ENCODE measurements at regions not wholly inside any gene's neighbourhood (a gene's known extent, or its start where the extent isn't known, plus 50 kb on each side); places are given as distances from the start of the nearest gene placed in this dataset.

DNA sequence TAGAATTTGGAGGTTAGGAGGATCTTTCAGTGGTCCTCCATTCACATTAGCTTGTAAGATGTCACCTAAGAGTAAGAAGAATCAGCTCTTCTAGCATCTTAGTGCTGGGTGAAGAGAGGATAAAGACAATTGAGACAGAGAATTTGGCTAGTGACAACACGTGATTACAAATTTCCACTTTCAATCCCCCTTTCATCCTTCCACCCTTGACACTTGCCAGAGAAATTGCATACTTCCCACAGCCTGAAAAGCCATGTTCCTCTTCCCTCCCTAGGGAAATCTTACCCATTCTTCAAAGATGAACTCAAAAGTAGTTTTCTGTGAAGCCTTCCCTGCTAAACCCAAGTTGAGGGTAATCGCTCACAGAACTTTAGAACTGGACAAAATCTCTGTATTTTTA, 282.6 kb upstream of the PTGER4 start:
- TF ChIP-seq, protein P1, sequence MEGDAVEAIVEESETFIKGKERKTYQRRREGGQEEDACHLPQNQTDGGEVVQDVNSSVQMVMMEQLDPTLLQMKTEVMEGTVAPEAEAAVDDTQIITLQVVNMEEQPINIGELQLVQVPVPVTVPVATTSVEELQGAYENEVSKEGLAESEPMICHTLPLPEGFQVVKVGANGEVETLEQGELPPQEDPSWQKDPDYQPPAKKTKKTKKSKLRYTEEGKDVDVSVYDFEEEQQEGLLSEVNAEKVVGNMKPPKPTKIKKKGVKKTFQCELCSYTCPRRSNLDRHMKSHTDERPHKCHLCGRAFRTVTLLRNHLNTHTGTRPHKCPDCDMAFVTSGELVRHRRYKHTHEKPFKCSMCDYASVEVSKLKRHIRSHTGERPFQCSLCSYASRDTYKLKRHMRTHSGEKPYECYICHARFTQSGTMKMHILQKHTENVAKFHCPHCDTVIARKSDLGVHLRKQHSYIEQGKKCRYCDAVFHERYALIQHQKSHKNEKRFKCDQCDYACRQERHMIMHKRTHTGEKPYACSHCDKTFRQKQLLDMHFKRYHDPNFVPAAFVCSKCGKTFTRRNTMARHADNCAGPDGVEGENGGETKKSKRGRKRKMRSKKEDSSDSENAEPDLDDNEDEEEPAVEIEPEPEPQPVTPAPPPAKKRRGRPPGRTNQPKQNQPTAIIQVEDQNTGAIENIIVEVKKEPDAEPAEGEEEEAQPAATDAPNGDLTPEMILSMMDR (IDR thresholded peaks at IDR 0.05): no peak
- Histone ChIP-seq H3K4me1 (no peaks in the 10 kb centered on the region), H3K36me3 (no peaks in the 10 kb centered on the region), H3K9me3 (no peaks in the 10 kb centered on the region), H3K27ac (no peak overlapping the region), H3K27me3 (no peaks in the 10 kb centered on the region), H3K4me3 (no peak overlapping the region)
- no peak for DNase-seq (ENCODE audit: low spot score)

DNA sequence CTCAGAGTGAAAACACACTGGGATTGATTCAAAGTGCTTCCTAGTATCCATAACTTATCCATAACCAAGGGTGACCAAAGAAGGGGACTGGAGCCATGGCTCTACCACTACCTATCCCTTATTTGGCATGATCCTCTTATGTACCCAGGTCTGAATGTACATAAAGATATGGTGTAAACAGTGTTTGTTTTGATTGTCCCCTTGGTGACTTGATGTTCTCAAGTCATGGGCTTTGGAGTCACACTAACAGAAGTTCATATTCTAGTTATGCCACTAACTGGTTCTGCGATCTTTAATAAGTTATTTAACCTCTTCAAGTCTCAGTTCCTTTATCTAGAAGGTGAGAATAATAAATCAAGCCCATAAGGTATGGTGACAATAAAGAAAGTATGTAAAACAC, 283.4 kb upstream of the PTGER4 start:
- Histone ChIP-seq H3K27ac (no peak overlapping the region), H3K27me3 (no peaks in the 10 kb centered on the region), H3K4me3 (no peak overlapping the region), H3K9me3 (no peaks in the 10 kb centered on the region), H3K36me3 (no peaks in the 10 kb centered on the region), H3K4me1 (peaks cover 0 to 6% of the 10 kb centered on the region in 2 donors)
- TF ChIP-seq, protein P1 (IDR thresholded peaks at IDR 0.05): no peak
- DNase-seq (ENCODE audit: low spot score): no peak

DNA sequence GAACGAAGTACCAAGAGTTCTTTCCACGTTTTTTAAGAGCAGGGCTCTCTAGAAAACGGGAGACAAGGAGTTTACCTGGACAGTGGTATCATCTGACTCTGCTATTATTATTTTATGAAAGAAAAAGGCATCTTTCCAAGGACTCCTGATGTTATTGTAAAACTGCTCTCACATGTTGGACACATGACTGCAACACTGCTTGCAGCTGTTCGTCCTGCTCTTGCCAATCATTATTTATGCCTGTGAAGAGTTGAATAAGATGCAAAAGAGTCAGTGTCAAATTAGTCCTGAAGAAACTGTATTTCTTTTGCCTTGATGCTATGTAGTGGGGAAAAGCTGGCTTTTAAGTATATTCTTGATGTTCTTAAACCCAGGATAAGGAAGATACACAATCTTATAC, 284.5 kb upstream of the PTGER4 start:
- Histone ChIP-seq H3K27me3 (no peaks in the 10 kb centered on the region), H3K4me3 (no peak overlapping the region), H3K36me3 (no peaks in the 10 kb centered on the region), H3K9me3 (no peaks in the 10 kb centered on the region), H3K27ac (no peak overlapping the region), H3K4me1 (peaks cover 0 to 8% of the 10 kb centered on the region in 2 donors)
- TF ChIP-seq, protein P1 (IDR thresholded peaks at IDR 0.05): no peak
- DNase-seq (ENCODE audit: low spot score): no peak

DNA sequence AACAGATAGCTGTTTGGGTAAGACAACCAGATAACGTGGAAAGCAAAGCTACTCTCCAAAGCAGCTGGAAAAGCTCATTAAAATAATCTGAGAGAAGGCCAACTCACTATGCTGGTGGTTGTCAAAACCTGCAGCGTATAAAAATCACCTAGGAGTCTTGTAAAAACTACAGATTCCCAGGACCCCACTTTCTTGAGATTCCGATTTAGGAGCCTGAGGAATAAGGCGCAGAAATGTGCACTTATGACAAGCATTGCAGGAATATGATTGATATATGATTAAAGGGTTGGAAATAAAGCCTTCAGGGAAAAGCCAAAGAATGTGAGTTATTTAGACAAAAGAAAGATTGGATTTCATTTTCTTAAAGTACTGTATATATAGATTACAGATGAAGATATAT, 285.0 kb upstream of the PTGER4 start:
- Histone ChIP-seq H3K4me3 (no peak overlapping the region), H3K27me3 (no peaks in the 10 kb centered on the region), H3K9me3 (no peaks in the 10 kb centered on the region), H3K36me3 (no peaks in the 10 kb centered on the region), H3K27ac (no peak overlapping the region), H3K4me1 (peaks cover 0 to 8% of the 10 kb centered on the region in 2 donors)
- TF ChIP-seq, protein P1 (IDR thresholded peaks at IDR 0.05): no peak
- DNase-seq (ENCODE audit: low spot score): no peak

DNA sequence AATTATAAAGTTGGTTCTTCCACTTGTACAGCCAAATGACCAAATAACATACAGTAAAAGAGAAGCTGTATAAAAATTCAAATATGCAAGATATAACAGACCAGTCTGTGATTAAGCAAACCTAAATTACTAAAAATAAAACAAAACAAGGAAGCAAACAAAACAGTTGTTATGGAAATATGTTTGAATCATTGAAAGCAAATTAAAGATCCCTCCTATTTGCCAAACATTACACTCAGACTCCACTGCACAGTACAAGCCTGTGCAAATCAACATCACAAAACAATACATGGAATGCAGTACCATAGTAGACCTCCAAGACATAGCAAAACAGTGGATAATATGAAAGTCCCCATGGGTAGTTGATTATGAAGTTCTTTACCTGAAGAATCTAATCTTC, 288.1 kb upstream of the PTGER4 start:
- Histone ChIP-seq H3K27me3 (no peaks in the 10 kb centered on the region), H3K27ac (no peak overlapping the region), H3K4me1 (peaks cover 0 to 8% of the 10 kb centered on the region in 2 donors), H3K9me3 (no peaks in the 10 kb centered on the region), H3K36me3 (no peaks in the 10 kb centered on the region), H3K4me3 (no peak overlapping the region)
- DNase-seq (ENCODE audit: low spot score): no peak
- TF ChIP-seq, protein P1 (IDR thresholded peaks at IDR 0.05): no peak

Measured in right atrium auricular region (tissue), 2 donors.